GM21825 (cell line): ENCODE measurements at regions not wholly inside any gene's neighbourhood (a gene's known extent, or its start where the extent isn't known, plus 50 kb on each side); places are given as distances from the start of the nearest gene placed in this dataset.

Source experiments
- ATAC-seq: cut with Tn5 transposase; IDR thresholded peaks from one replicate; pipeline ENCODE4 v1.9.1; 2021; ENCODE audit warnings: mild to moderate bottlenecking, moderate library complexity; ENCODE audit not compliant: unreplicated experiment

GRCh38 chr4:187940299-187940698 lies 55.3 kb upstream of the ZFP42 start:
- ATAC-seq, result no peak

DNA sequence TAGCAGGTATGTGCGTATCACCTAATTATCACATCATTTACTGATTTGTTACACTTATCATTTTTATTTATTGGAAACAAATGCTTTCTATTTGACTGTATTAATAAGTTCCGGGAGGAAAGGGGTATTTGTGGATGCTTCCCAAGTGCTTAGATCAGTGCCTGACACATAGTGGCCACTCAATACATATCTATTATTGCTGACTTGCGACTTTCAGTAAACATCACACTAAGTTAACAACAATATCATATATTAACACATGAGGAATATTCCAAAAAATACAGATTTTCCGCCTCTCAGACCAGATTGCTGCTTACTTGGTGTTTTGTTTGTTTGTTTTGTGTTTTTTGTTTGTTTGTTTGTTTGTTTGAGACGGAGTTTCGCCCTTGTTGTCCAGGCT lies 52.6 kb upstream of the ZFP42 start:
- ATAC-seq, result no peak

GRCh38 chr4:187944179-187944578 lies 51.4 kb upstream of the ZFP42 start:
- ATAC-seq, result no peak
